Naive thymus-derived CD4-positive, alpha-beta T cell (primary cell): ENCODE measurements at regions not wholly inside any gene's neighbourhood (a gene's known extent, or its start where the extent isn't known, plus 50 kb on each side); places are given as distances from the start of the nearest gene placed in this dataset.

Source experiments
- ATAC-seq: fragments of 150-1000 bp; cut with Tn5 transposase; 2 replicates; pipeline ENCODE4 v1.10.0; 2021; ENCODE audit warnings: mild to moderate bottlenecking, moderate library complexity
- CTCF ChIA-PET: fragments of 350-600 bp; sonication (Branson Sonifier 250); formaldehyde crosslinking; loops from one replicate; lab custom pipeline; 2021; ENCODE audit warnings: antibody characterized with exemption; lab: Charles Lee
- POLR2A ChIA-PET: fragments of 350-600 bp; sonication (Branson Sonifier 250); formaldehyde crosslinking; loops from one replicate; lab custom pipeline; 2021; ENCODE audit warnings: antibody characterized with exemption, inconsistent platforms; lab: Charles Lee
- DNase-seq, 9 donors: peaks; one replicate each; pipeline versions ENCODE4 v3.0.0 to v3.0.0-alpha.2; 2020 to 2022; ENCODE audit warnings: mixed read lengths in 1 of 9
- H3K27ac ChIP-seq: one replicate; pipeline ENCODE4 v1.7.0; 2013; ENCODE audit warnings: mild to moderate bottlenecking, low read depth, low read length, moderate library complexity
- H3K27me3 ChIP-seq, 2 donors: one replicate each; pipeline ENCODE4 v1.7.0; 2013; ENCODE audit warnings: low read length in 2 of 2, mild to moderate bottlenecking in 2 of 2, moderate library complexity in 2 of 2; ENCODE audit not compliant: control insufficient read depth in 2 of 2, insufficient read depth in 2 of 2
- H3K36me3 ChIP-seq, 3 experiments: 1 replicate in 2 of 3; 2 replicates in 1 of 3; pipeline ENCODE4 v1.7.0; 2013; ENCODE audit warnings: low read length in 3 of 3, mild to moderate bottlenecking in 3 of 3, moderate library complexity in 1 of 3; ENCODE audit not compliant: insufficient read depth in 3 of 3, control insufficient read depth in 2 of 3
- H3K4me1 ChIP-seq, 2 donors: one replicate each; pipeline ENCODE4 v1.7.0; 2013; ENCODE audit warnings: low read length in 2 of 2, mild to moderate bottlenecking in 2 of 2, moderate library complexity in 1 of 2; ENCODE audit not compliant: control insufficient read depth in 2 of 2, insufficient read depth in 2 of 2
- H3K4me3 ChIP-seq: 2 replicates; pipeline ENCODE4 v1.7.0; 2013; ENCODE audit warnings: mild to moderate bottlenecking, low read length
- H3K9me3 ChIP-seq, 3 experiments: 1 replicate in 2 of 3; 2 replicates in 1 of 3; pipeline ENCODE4 v1.7.0; 2013; ENCODE audit warnings: low read length in 3 of 3; ENCODE audit not compliant: control insufficient read depth in 2 of 3
- H3K27ac Mint-ChIP-seq, 9 donors: one replicate each; pipeline ENCODE4 v1.8.0; 2020 to 2022; ENCODE audit warnings: mixed read lengths in 9 of 9, mild to moderate bottlenecking in 8 of 9, moderate library complexity in 5 of 9, inconsistent platforms in 2 of 9
- H3K27me3 Mint-ChIP-seq, 5 donors: one replicate each; pipeline ENCODE4 v1.8.0; 2021 to 2022; ENCODE audit warnings: mixed read lengths in 5 of 5, mild to moderate bottlenecking in 1 of 5
- H3K36me3 Mint-ChIP-seq, 5 donors: one replicate each; pipeline ENCODE4 v1.8.0; 2020 to 2022; ENCODE audit warnings: mixed read lengths in 5 of 5, mild to moderate bottlenecking in 3 of 5, inconsistent platforms in 1 of 5
- H3K4me1 Mint-ChIP-seq, 7 donors: one replicate each; pipeline ENCODE4 v1.8.0; 2020 to 2022; ENCODE audit warnings: mixed read lengths in 7 of 7, mild to moderate bottlenecking in 3 of 7, inconsistent platforms in 1 of 7
- H3K4me3 Mint-ChIP-seq, 10 donors: one replicate each; pipeline ENCODE4 v1.8.0; 2020 to 2022; ENCODE audit warnings: mild to moderate bottlenecking in 10 of 10, mixed read lengths in 10 of 10, moderate library complexity in 6 of 10, inconsistent platforms in 2 of 10
- H3K9me3 Mint-ChIP-seq, 11 donors: one replicate each; pipeline ENCODE4 v1.8.0; 2020 to 2022; ENCODE audit warnings: mixed read lengths in 11 of 11, mild to moderate bottlenecking in 4 of 11, inconsistent platforms in 1 of 11, moderate library complexity in 1 of 11
- intact Hi-C, 2 donors: fragments of 100-400 bp; cut with micrococcal nuclease; formaldehyde crosslinking; loops; one replicate each; pipeline ENCODE4 v1.15.1; 2023

DNA sequence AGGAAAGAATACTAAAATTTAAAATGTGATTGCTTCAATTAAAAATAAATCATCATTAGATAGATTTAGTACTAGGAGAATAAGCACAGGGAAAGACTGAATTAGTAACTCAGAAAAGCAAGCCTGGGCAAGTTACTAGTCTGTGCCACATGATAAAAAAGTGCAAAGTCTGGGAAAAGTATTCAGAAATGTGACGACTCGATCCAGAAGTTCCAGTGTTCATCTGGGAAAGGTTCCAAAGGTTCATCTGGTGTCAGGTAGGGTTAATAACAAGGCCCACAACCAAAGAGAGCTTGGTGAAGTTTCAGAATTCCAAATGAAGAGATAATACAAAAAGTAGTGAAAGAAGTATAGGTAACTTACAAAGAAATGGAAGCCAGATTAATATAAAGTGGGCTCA, 78.3 kb upstream of the ARSJ start:
- Mint-ChIP-seq H3K9me3 (peaks cover 0 to 13% (median 8%) of the 10 kb centered on the region in 11 donors), H3K4me1 (peaks cover 0 to 5% (median 0%) of the 10 kb centered on the region in 7 donors), H3K4me3 (no peak overlapping the region), H3K27ac (no peak overlapping the region), H3K27me3 (peaks cover 0 to 3% (median 0%) of the 10 kb centered on the region in 5 donors), H3K36me3 (no peaks in the 10 kb centered on the region)
- ChIA-PET CTCF (no interaction called here), POLR2A (no interaction called here)
- Histone ChIP-seq H3K27me3 (no peaks in the 10 kb centered on the region), H3K4me1 (no peaks in the 10 kb centered on the region), H3K4me3 (no peak overlapping the region), H3K9me3 (no peaks in the 10 kb centered on the region), H3K36me3 (no peaks in the 10 kb centered on the region), H3K27ac (no peak overlapping the region)
- DNase-seq (no peak), ATAC-seq (no peak)
- intact Hi-C loops = no loop called here

- ChIA-PET POLR2A (no interaction called here), CTCF (interaction anchor here (0.7 to 0.8 kb wide), 2 partner anchors 8 to 585 kb away, joined by 3 to 4 read pairs; no protein-coding TSS in a partner anchor)
- Histone ChIP-seq H3K4me3 (no peak overlapping the region), H3K27me3 (no peaks in the 10 kb centered on the region), H3K36me3 (no peaks in the 10 kb centered on the region), H3K4me1 (no peaks in the 10 kb centered on the region), H3K27ac (no peak overlapping the region), H3K9me3 (no peaks in the 10 kb centered on the region)
- intact Hi-C loops = no loop called here
- Mint-ChIP-seq H3K36me3 (no peaks in the 10 kb centered on the region), H3K9me3 (peaks cover 0 to 3% (median 0%) of the 10 kb centered on the region in 11 donors), H3K4me1 (no peaks in the 10 kb centered on the region), H3K4me3 (no peak overlapping the region), H3K27me3 (peaks cover 0 to 3% (median 0%) of the 10 kb centered on the region in 5 donors), H3K27ac (no peak overlapping the region)
- ATAC-seq = no peak
- no peak for DNase-seq
These were observed 83.1 kb upstream of the ARSJ start for GRCh38 chr4:114062499-114062898.

GRCh38 chr4:114072781-114073180, 93.3 kb upstream of the ARSJ start:
- intact Hi-C loops = loop anchor here in 1 of 2 donors (5.0 to 10.0 kb wide), 3 partner anchors 290 to 795 kb away; no protein-coding TSS in a partner anchor

DNA sequence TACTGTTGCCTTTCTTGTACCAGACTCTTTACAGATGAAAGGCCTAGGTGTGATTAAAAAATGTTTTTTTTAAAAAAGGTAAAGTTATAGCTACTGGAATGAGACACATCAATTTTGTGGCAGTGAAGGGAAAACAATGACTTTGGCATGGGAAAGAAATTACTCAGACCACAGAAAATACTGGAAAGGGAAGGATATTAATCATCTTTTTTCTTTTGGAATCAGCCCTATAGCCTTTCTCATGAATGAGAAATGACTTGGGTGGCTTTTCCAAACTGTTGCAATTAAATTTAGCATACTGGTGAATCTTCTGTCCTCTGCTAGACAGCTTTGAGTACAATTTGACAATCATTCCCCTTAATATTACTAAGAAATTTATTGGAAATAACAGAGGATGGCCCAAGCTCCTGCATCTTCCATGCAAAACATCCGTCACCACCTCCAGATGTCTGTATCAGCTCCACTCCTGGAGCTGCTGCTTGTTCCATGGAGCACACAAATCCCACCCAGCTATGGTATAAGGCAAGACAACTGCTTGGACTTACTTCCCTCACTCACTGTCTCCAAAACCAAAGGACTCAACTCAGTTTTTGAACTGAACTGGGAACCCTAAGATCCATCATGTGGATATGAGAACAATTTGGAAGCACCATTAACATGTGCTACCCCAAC, 97.6 kb upstream of the ARSJ start:
- H3K27ac Mint-ChIP-seq = no peak overlapping the region

More at GRCh38 chr4:114072781-114073180, 93.3 kb upstream of the ARSJ start:
- Mint-ChIP-seq H3K27me3 (peaks cover 0 to 33% (median 0%) of the 10 kb centered on the region in 5 donors), H3K27ac (no peak overlapping the region), H3K36me3 (no peaks in the 10 kb centered on the region), H3K4me3 (no peak overlapping the region), H3K4me1 (peaks cover 0 to 9% (median 0%) of the 10 kb centered on the region in 7 donors), H3K9me3 (peaks cover 0 to 9% (median 0%) of the 10 kb centered on the region in 11 donors)
- DNase-seq (no peak), ATAC-seq (no peak)
- Histone ChIP-seq H3K27me3 (no peaks in the 10 kb centered on the region), H3K4me3 (no peak overlapping the region), H3K27ac (no peak overlapping the region), H3K9me3 (no peaks in the 10 kb centered on the region), H3K4me1 (no peaks in the 10 kb centered on the region), H3K36me3 (no peaks in the 10 kb centered on the region)
- ChIA-PET POLR2A (no interaction called here), CTCF (interaction anchor here (0.6 kb wide), 1 partner anchor 678 kb away, joined by 3 read pairs; no protein-coding TSS in a partner anchor)

DNA sequence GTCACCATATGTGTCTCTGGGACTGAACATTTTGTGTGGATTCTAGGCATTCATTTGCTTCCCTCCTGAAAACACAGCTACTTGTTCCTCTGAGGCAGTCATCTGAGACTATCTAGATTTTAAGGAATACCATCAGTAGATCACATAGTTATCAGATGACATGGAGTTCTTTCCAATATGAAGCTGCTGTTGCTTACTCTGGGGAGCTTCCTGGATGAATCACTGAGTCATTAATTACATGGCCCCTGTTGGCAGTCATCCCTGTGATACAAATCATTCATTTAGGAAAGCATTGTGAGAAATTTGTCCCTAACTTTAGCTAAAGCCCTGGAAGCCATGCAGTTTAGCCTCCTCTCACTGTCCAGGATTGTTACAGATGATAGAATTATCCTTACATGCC, 98.2 kb upstream of the ARSJ start:
- peaks cover 0 to 9% (median 0%) of the 10 kb centered on the region in 11 donors for H3K9me3 Mint-ChIP-seq

More for the DNA sequence above, 97.6 kb upstream of the ARSJ start:
- Histone ChIP-seq H3K4me3 (no peak overlapping the region), H3K4me1 (no peaks in the 10 kb centered on the region), H3K27me3 (no peaks in the 10 kb centered on the region), H3K36me3 (no peaks in the 10 kb centered on the region), H3K9me3 (no peaks in the 10 kb centered on the region), H3K27ac (no peak overlapping the region)
- CTCF ChIA-PET = interaction anchor here (1.6 kb wide), 1 partner anchor 682 kb away, joined by 3 read pairs; no protein-coding TSS in a partner anchor
- H3K4me1 Mint-ChIP-seq = no peaks in the 10 kb centered on the region
- intact Hi-C loops = loop anchor here in 1 of 2 donors (10.0 kb wide), 1 partner anchor 442 kb away; no protein-coding TSS in a partner anchor
- ATAC-seq (no peak), DNase-seq (no peak)
- H3K9me3 Mint-ChIP-seq = peaks cover 0 to 9% (median 0%) of the 10 kb centered on the region in 11 donors
- POLR2A ChIA-PET = no interaction called here
- no peak overlapping the region for H3K4me3 Mint-ChIP-seq
- H3K27me3 Mint-ChIP-seq = peaks cover 0 to 24% (median 0%) of the 10 kb centered on the region in 5 donors
- H3K36me3 Mint-ChIP-seq = no peaks in the 10 kb centered on the region

GRCh38 chr4:114078636-114079035, 99.2 kb upstream of the ARSJ start:
- Histone ChIP-seq H3K36me3 (no peaks in the 10 kb centered on the region), H3K4me3 (no peak overlapping the region), H3K9me3 (no peaks in the 10 kb centered on the region), H3K27me3 (no peaks in the 10 kb centered on the region), H3K4me1 (no peaks in the 10 kb centered on the region), H3K27ac (no peak overlapping the region)
- no peak overlapping the region for H3K4me3 Mint-ChIP-seq
- H3K27ac Mint-ChIP-seq = no peak overlapping the region
- ChIA-PET POLR2A (no interaction called here), CTCF (no interaction called here)
- H3K27me3 Mint-ChIP-seq = peaks cover 0 to 14% (median 0%) of the 10 kb centered on the region in 5 donors
- intact Hi-C loops = loop anchor here in 1 of 2 donors (10.0 kb wide), 1 partner anchor 444 kb away; no protein-coding TSS in a partner anchor
- H3K4me1 Mint-ChIP-seq = no peaks in the 10 kb centered on the region
- H3K9me3 Mint-ChIP-seq = peaks cover 0 to 9% (median 0%) of the 10 kb centered on the region in 11 donors
- DNase-seq (no peak), ATAC-seq (no peak)
- no peaks in the 10 kb centered on the region for H3K36me3 Mint-ChIP-seq

More for the DNA sequence above, 98.2 kb upstream of the ARSJ start:
- no peak overlapping the region for H3K27ac Mint-ChIP-seq
- ChIA-PET POLR2A (no interaction called here), CTCF (no interaction called here)
- Histone ChIP-seq H3K9me3 (no peaks in the 10 kb centered on the region), H3K27me3 (no peaks in the 10 kb centered on the region), H3K36me3 (no peaks in the 10 kb centered on the region), H3K4me3 (no peak overlapping the region), H3K4me1 (no peaks in the 10 kb centered on the region), H3K27ac (no peak overlapping the region)
- H3K4me3 Mint-ChIP-seq = no peak overlapping the region
- H3K27me3 Mint-ChIP-seq = peaks cover 0 to 22% (median 0%) of the 10 kb centered on the region in 5 donors
- ATAC-seq (no peak), DNase-seq (no peak)
- H3K4me1 Mint-ChIP-seq = no peaks in the 10 kb centered on the region
- H3K36me3 Mint-ChIP-seq = no peaks in the 10 kb centered on the region
- intact Hi-C loops = loop anchor here in 1 of 2 donors (10.0 kb wide), 1 partner anchor 443 kb away; no protein-coding TSS in a partner anchor
